NCI-H82 (cell line): ENCODE measurements at regions not wholly inside any gene's neighbourhood (a gene's known extent, or its start where the extent isn't known, plus 50 kb on each side); places are given as distances from the start of the nearest gene placed in this dataset.

ENCODE experiments used
- DNase-seq: peaks from one replicate; lab custom pipeline; 2025; lab: John Stamatoyannopoulos, UW

- DNase-seq = no peak
Observed at GRCh38 chr2:76318848-76319360, 608.2 kb upstream of the GCFC2 start.

- no peak for DNase-seq
Observed at GRCh38 chr2:76316691-76317090, 606.0 kb upstream of the GCFC2 start.

- DNase-seq = no peak
Observed at GRCh38 chr2:76314271-76315020, 603.7 kb upstream of the GCFC2 start.

- no peak for DNase-seq
Observed at GRCh38 chr2:76312236-76312635, 601.5 kb upstream of the GCFC2 start.

GRCh38 chr2:76311728-76312127, 601.0 kb upstream of the GCFC2 start:
- DNase-seq = no peak

- no peak for DNase-seq
Observed at GRCh38 chr2:76310894-76311633, 600.3 kb upstream of the GCFC2 start.

- DNase-seq = no peak
Observed at GRCh38 chr2:76307495-76307894, 596.8 kb upstream of the GCFC2 start.

- no peak for DNase-seq
Observed at GRCh38 chr2:76298041-76298440, 587.3 kb upstream of the GCFC2 start.

GRCh38 chr2:76296438-76296837, 585.7 kb upstream of the GCFC2 start:
- DNase-seq = no peak

GRCh38 chr2:76295762-76296161, 585.0 kb upstream of the GCFC2 start:
- no peak for DNase-seq

- DNase-seq = no peak
Observed at GRCh38 chr2:76288598-76288997, 577.9 kb upstream of the GCFC2 start.

GRCh38 chr2:76288146-76288545, 577.4 kb upstream of the GCFC2 start:
- DNase-seq = no peak

- DNase-seq = no peak
Observed at GRCh38 chr2:76283350-76283749, 572.6 kb upstream of the GCFC2 start.

GRCh38 chr2:76281156-76281841, 570.6 kb upstream of the GCFC2 start:
- peak; percentile 96 for DNase-seq

- peak; percentile 39 for DNase-seq
Observed at GRCh38 chr2:76280686-76281085, 570.0 kb upstream of the GCFC2 start.

GRCh38 chr2:76279142-76279541, 568.4 kb upstream of the GCFC2 start:
- DNase-seq = no peak

GRCh38 chr2:76275788-76276187, 565.1 kb upstream of the GCFC2 start:
- DNase-seq = no peak

- no peak for DNase-seq
Observed at GRCh38 chr2:76274676-76275075, 564.0 kb upstream of the GCFC2 start.

- no peak for DNase-seq
Observed at GRCh38 chr2:76274160-76274559, 563.4 kb upstream of the GCFC2 start.

GRCh38 chr2:76270096-76270710, 559.5 kb upstream of the GCFC2 start:
- no peak for DNase-seq

GRCh38 chr2:76268902-76269620, 558.3 kb upstream of the GCFC2 start:
- no peak for DNase-seq

- DNase-seq = no peak
Observed at GRCh38 chr2:76268484-76268883, 557.8 kb upstream of the GCFC2 start.
